ENCODE measurements at regions not wholly inside any gene's neighbourhood (a gene's known extent, or its start where the extent isn't known, plus 50 kb on each side); places are given as distances from the start of the nearest gene placed in this dataset.

DNA sequence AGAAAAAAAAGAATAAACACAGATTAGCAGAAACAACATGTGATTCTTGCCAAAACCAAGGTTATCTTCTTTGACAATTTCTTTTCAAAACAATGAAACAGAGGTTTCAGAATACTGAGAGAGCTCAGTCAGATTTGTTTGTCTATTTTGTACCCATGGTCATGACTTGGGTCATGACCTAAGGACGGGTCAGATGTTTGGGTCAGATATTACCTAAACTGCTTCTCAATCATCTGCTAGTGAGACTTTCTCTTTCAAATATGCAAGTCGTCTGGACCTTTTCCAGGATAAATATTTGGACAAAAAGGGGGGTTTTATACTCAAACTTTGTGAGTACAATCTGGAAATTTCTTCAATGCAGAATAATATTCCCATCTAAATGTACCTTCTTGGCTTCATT, 148.3 kb upstream of the USP38 start:
- Mint-ChIP-seq H3K27ac (ENCODE audit: unreplicated experiment) (no peak overlapping the region), H3K36me3 (ENCODE audit: low read depth) (no peaks in the 10 kb centered on the region), H3K27me3 (ENCODE audit: low read depth) (peaks cover 6% of the 10 kb centered on the region), H3K4me1 (no peaks in the 10 kb centered on the region), H3K9me3 (peaks cover 6% of the 10 kb centered on the region), H3K4me3 (no peak overlapping the region)
- TF ChIP-seq, protein P1, sequence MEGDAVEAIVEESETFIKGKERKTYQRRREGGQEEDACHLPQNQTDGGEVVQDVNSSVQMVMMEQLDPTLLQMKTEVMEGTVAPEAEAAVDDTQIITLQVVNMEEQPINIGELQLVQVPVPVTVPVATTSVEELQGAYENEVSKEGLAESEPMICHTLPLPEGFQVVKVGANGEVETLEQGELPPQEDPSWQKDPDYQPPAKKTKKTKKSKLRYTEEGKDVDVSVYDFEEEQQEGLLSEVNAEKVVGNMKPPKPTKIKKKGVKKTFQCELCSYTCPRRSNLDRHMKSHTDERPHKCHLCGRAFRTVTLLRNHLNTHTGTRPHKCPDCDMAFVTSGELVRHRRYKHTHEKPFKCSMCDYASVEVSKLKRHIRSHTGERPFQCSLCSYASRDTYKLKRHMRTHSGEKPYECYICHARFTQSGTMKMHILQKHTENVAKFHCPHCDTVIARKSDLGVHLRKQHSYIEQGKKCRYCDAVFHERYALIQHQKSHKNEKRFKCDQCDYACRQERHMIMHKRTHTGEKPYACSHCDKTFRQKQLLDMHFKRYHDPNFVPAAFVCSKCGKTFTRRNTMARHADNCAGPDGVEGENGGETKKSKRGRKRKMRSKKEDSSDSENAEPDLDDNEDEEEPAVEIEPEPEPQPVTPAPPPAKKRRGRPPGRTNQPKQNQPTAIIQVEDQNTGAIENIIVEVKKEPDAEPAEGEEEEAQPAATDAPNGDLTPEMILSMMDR (conservative IDR thresholded peaks at IDR 0.05): no peak
- DNase-seq (ENCODE audit: low read depth, low spot score): no peak

DNA sequence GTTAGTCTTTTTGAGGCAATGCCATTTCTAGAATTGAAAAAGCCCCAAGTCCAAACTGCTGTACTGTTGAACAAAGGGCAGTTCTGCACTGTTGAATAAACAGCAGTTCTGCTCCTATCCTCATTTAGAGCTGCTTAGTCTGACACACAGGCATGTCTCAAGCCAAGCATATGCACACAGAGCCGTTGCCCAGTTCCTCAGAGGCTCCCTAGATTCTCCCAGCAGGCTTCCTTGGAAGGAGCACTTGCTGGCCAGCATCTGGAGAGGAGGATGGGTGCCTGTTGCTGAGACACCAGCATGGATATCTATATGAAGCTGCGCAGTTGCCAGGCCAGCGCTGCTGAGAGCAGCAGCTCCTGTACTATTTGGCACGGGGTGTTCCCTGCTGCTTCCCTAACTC, 138.3 kb upstream of the USP38 start:
- H3K36me3 Mint-ChIP-seq (ENCODE audit: low read depth): no peaks in the 10 kb centered on the region
- no peak overlapping the region for H3K4me3 Mint-ChIP-seq
- no peaks in the 10 kb centered on the region for H3K4me1 Mint-ChIP-seq
- H3K27me3 Mint-ChIP-seq (ENCODE audit: low read depth): no peaks in the 10 kb centered on the region
- no peaks in the 10 kb centered on the region for H3K9me3 Mint-ChIP-seq
- TF ChIP-seq, protein P1 (conservative IDR thresholded peaks at IDR 0.05): no peak
- no peak for DNase-seq (ENCODE audit: low read depth, low spot score)
- peak overlapping the region; percentile 57 for H3K27ac Mint-ChIP-seq (ENCODE audit: unreplicated experiment)

DNA sequence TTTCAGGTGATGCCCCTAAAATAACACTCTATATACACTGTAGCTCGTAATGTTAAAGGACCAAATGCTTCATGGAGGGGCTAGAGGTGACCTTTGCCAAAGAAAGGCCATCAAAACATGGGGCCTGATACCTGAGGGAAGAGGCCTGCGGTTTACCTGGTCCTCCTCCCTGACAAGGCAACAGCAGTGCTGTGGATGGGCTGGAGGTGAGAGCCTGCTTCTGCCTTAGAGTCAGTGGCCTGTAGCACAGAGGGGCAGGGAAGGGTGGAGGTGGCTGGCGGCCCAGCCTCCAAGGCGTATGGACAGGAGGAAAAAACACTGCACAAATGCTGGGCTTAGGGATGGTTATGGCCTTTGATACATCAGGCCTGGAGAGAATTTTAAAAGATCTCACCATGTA, 137.8 kb upstream of the USP38 start:
- Mint-ChIP-seq H3K27ac (ENCODE audit: unreplicated experiment) (peak overlapping the region; percentile 57), H3K36me3 (ENCODE audit: low read depth) (no peaks in the 10 kb centered on the region), H3K4me3 (no peak overlapping the region), H3K9me3 (no peaks in the 10 kb centered on the region), H3K27me3 (ENCODE audit: low read depth) (no peaks in the 10 kb centered on the region), H3K4me1 (no peaks in the 10 kb centered on the region)
- TF ChIP-seq, protein P1 (conservative IDR thresholded peaks at IDR 0.05): no peak
- DNase-seq (ENCODE audit: low read depth, low spot score): no peak

DNA sequence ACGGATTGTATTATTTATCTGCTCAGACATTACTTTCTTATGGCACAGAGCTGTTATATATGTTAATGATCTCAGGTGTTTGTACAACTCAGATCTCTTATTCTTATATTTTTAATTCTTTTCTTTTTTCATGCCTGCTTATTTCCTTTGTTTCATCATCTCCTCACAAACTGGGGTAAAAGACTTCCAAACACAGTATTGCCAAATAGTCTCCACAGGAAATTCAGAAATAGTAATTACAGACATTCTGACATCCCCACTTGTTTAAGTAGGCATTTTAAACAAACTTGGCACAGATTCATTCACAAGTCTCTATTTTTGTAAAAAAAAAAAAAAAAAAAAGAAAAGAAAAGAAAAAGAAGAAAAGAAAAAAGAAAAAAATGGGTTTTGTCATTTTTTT, 129.7 kb upstream of the USP38 start:
- TF ChIP-seq, protein P1 (conservative IDR thresholded peaks at IDR 0.05): no peak
- Mint-ChIP-seq H3K9me3 (peaks cover 3% of the 10 kb centered on the region), H3K4me1 (no peaks in the 10 kb centered on the region)

DNA sequence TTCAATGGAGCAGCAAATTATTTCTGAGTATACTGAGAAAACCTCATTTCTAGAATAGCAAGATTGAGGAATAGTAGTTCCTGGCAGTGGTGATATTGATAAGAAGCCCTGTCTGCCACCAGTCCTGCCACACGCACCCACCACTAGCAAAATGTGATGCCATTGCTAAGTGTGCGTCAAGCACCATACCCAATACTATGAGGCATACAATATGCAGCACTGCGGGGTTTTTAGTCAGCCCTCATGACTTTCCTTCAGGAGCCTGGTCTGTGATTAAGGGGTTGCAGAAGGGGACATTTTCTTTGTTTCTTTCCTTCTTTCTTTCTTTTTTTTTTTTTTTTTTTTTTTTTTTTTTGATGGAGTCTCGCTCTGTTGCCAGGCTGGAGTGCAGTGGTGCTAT, 128.7 kb upstream of the USP38 start:
- TF ChIP-seq, protein P1 (conservative IDR thresholded peaks at IDR 0.05): no peak
- no peaks in the 10 kb centered on the region for H3K4me1 Mint-ChIP-seq
- no peaks in the 10 kb centered on the region for H3K36me3 Mint-ChIP-seq (ENCODE audit: low read depth)
- H3K27me3 Mint-ChIP-seq (ENCODE audit: low read depth): no peaks in the 10 kb centered on the region
- no peak for DNase-seq (ENCODE audit: low read depth, low spot score)
- H3K27ac Mint-ChIP-seq (ENCODE audit: unreplicated experiment): no peak overlapping the region
- H3K4me3 Mint-ChIP-seq: no peak overlapping the region
- H3K9me3 Mint-ChIP-seq: peaks cover 3% of the 10 kb centered on the region

More for the DNA sequence above, 129.7 kb upstream of the USP38 start:
- Mint-ChIP-seq H3K27me3 (ENCODE audit: low read depth) (no peaks in the 10 kb centered on the region), H3K27ac (ENCODE audit: unreplicated experiment) (no peak overlapping the region), H3K4me3 (no peak overlapping the region), H3K36me3 (ENCODE audit: low read depth) (no peaks in the 10 kb centered on the region)
- DNase-seq (ENCODE audit: low read depth, low spot score): no peak

DNA sequence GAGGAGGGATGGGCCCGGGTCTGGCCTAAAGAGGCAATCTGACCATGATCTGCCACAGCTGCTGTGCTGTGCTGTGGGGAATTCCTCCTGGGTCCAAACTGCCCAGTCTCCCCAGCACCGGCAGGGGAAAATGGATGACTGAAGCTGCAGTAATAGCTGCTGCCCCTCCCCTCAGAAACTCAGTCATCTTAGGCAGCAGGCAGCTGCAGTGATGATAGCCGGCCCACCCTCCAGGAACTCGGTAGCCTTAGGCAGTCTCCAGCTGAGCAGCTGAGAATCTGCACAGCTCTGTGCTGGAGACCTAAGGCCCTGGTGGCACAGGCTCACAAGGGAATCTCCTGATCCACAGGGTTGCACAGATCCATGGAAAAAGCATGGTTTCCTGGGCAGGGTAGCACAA, 113.4 kb upstream of the USP38 start:
- no peaks in the 10 kb centered on the region for H3K4me1 Mint-ChIP-seq
- no peak for DNase-seq (ENCODE audit: low read depth, low spot score)
- no peak overlapping the region for H3K4me3 Mint-ChIP-seq
- H3K27me3 Mint-ChIP-seq (ENCODE audit: low read depth): no peaks in the 10 kb centered on the region
- H3K9me3 Mint-ChIP-seq: peaks cover 16% of the 10 kb centered on the region
- TF ChIP-seq, protein P1 (conservative IDR thresholded peaks at IDR 0.05): no peak
- H3K36me3 Mint-ChIP-seq (ENCODE audit: low read depth): peaks cover 6% of the 10 kb centered on the region
- no peak overlapping the region for H3K27ac Mint-ChIP-seq (ENCODE audit: unreplicated experiment)

Data from neural crest cell (in vitro differentiated cells).